A673 (cell line): ENCODE measurements at regions not wholly inside any gene's neighbourhood (a gene's known extent, or its start where the extent isn't known, plus 50 kb on each side); places are given as distances from the start of the nearest gene placed in this dataset.

Source experiments
- EZH2 ChIP-seq: fragments of 200-600 bp; sonication (generic); IDR thresholded peaks from 2 replicates; pipeline ENCODE4 v1.6.1; 2017; ENCODE audit warnings: borderline replicate concordance, low read depth, mild to moderate bottlenecking, mixed read lengths, antibody characterized with exemption, low read length; ENCODE audit not compliant: poor library complexity, severe bottlenecking
- TF ChIP-seq, protein P1 (sequence below): fragments of 300-800, 200-600 bp; sonication (generic); conservative IDR thresholded peaks from 2 replicates; pipeline ENCODE4 v1.5.1; 2017; ENCODE audit warnings: low read depth, mild to moderate bottlenecking, antibody characterized with exemption, low read length, moderate library complexity, mixed read lengths

DNA sequence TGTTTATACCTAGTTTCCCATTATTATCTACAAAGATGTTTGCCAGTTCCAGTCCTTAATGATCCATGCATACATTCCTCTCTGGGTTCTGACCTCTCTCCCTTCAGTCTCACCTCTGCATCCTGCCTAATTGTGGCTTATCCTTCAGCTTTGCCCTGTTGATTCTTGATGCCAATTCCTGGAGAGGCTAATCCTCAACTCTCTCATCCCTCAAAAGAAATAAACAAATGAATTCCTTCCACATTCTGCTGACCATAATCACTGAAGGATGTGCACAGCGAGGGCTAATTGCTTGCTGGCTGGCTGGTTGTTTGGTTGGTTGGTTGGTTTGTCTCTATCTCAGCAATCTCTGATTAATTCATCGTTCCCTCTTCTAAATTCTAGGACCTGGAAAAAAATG, 113.8 kb downstream of the IRS2 start:
- TF ChIP-seq, protein P1, sequence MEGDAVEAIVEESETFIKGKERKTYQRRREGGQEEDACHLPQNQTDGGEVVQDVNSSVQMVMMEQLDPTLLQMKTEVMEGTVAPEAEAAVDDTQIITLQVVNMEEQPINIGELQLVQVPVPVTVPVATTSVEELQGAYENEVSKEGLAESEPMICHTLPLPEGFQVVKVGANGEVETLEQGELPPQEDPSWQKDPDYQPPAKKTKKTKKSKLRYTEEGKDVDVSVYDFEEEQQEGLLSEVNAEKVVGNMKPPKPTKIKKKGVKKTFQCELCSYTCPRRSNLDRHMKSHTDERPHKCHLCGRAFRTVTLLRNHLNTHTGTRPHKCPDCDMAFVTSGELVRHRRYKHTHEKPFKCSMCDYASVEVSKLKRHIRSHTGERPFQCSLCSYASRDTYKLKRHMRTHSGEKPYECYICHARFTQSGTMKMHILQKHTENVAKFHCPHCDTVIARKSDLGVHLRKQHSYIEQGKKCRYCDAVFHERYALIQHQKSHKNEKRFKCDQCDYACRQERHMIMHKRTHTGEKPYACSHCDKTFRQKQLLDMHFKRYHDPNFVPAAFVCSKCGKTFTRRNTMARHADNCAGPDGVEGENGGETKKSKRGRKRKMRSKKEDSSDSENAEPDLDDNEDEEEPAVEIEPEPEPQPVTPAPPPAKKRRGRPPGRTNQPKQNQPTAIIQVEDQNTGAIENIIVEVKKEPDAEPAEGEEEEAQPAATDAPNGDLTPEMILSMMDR = no peak
- no peak for TF ChIP-seq EZH2
